ENCODE measurements at regions not wholly inside any gene's neighbourhood (a gene's known extent, or its start where the extent isn't known, plus 50 kb on each side); places are given as distances from the start of the nearest gene placed in this dataset.
"Not testable (repeated sequence)": the region's sequence is repeated elsewhere in the genome, so short reads cannot be mapped to it uniquely, and the experiment has no call there.

DNA sequence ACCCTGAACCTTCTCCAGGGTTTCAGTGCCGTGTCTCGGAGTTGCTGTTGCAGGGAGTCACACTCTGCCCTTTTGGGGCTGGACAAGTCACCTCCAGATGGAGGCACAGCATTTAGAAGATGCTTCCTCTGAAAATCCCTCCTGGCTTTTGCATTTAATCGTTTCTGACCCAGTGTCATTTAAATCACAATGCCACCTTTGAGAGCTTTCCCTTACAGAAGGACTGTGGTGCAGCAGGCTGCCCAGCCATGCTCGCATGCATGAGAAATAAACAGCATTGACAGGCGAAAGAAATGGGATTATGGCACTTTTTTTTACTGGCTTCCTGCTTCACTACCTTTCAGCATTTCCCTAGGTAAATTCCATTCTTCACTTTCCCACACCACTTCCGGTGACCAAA, 113.4 kb upstream of the DYRK2 start:
- DNase-seq (ENCODE audit: low spot score), result no peak

DNA sequence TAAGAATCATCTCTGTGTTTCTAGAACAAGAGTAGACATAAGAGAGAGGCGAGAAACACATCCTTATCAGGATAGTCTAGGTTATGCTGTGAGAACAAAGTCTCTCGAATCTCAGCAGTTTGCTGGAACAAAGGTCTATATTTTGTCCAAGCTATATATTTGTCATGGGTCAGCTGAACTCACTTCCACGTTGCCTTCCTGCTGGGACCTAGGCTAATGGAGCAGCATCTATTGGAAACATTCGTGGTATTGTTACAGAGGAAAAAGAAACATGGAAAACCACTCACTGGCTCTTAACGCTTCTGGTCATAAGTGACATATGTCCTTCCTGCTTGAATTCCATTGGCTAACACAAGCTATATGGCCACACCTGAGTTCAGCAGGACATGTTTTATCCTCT, 112.6 kb upstream of the DYRK2 start:
- DNase-seq (ENCODE audit: low spot score), result no peak

DNA sequence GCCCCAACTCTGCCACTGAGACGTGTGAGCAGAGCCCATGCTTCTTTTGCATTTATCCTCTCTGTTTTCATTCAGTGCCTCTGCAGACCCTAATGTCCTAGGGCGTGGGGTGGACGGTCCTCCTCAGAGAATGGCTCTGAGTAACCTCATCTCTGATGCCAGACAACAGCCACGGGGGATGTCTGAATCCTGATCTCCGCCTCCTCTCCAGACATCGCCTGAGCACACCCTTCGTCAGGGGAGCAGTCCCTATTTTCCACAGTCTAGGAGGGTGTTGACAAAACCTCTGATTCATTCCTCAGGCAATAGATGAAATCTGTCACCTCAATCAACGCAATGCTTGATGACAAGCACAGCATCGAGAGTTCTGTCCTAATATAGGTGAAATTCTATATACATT, 109.2 kb upstream of the DYRK2 start:
- no peak for DNase-seq (ENCODE audit: low spot score)

DNA sequence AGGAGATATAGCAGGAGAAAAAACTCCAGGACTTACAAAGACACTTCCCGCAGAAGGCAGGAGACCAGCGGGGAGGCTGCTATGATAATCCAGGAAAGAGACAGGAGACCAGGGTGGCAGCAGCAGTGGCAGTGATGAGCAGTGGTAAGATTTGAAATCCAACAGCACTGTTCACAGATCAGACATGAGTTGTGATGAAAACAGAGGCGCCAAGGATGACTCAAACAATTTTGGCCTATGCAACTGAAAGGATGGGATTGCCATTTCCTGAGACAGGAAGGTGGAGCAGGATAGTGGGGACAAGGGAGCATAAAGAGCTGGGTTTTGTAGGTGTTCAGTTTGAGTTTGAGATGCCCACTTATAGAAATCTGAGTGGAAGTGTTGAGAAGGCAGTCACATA, 108.6 kb upstream of the DYRK2 start:
- DNase-seq (ENCODE audit: low spot score), result no peak

DNA sequence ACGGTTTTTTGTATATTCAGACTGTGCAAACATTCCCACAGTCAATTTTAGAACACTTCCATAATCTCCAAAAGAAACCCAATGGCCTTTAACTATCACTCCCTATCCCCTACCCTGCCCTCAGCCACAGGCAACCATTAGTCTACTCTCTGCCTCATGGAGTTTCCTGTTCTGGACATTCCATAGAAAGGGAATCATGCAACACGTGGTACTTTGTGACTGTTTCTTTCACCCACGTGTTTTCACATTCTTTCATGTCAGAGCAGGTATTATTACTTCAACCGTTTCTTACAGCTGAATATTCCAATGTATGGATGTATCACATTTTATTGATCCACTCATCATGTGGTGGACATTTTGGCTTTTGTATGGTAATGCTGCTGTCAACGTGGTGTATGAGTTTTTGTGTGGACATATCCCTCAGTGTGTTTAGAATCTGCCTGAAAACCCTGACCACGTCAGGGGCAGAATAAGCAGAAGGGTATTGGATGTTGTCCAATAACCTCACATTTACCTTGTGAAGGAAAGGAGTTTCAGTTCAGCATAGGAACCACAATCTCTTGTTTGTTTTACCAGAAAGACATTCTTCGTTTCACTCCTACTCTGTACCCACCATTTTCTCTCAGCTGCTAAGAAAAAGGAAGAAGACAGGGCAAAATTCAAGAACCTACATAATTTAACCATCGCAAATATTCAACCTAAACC, 107.5 kb upstream of the DYRK2 start:
- DNase-seq (ENCODE audit: low spot score), result no peak

DNA sequence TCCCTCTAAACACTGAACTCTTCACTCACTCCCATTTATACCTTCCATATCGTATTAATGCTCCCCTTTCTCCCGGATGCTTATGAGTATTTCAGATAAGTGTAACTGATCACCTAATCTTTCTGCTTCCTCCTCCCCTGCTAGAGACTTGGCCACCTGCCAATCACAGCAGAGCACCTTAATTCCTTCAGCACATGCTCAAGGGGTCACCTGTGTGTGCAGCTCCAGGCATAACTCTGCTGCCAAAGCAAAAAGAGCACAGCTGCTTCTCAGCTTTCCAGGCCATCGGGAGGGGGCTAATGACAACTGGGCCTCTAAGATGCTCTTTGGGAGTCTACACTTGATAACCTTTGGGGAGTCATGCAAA, 106.9 kb upstream of the DYRK2 start:
- DNase-seq (ENCODE audit: low spot score), result no peak

DNA sequence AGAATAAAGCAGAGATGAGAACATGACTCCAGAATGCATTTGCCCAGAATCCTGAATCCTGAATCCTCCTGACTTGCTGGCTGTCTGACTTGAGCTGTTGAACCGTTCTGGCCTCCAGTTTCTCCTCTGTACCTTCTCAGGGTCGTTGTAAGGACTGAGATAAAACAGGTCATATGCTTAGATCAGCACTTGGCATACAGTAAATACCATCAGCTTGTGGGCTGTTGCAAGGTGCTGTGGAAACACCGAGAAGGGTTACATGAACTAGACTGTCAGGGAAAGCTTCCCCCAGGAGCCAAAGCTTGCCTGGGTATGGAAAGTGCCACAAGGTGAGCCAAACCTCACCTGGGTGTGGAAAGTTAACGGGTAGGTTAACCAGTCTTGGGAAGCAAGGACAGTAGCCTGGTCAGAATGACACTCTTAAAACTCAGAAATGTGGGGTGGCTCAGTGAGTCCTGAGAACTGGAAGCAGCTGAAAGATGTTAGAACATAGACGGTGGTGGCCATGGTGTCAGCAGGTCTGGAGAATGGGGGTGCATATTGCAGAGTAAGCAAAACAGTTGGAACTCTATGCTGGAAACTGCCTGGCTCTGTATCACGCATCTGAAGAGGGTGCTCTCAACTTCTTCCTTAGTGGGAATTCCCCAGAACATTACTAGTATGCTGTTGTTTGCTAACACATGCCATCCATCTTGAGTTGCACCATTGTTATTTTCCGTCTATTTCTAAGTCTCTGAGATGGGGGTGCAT, 105.3 kb upstream of the DYRK2 start:
- DNase-seq (ENCODE audit: low spot score), result no peak

DNA sequence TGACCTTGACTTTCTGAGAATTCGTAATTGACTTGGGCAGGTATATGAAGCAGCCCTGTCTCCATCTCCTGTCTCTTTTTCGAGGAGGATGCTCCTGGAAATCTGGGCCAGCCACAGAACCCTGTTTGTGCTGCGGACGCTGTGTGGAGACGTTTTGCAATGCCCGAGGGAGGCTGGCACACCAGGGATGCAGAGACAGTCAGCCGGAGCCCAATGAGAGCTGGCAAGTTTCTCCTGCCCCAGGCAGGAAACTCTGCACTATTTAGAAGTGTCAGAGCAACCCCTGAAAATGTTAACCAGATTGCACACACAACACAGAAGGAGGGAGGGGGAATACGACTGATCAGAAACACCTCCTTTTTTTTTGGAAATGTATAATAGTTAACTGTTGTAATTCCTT, 103.2 kb upstream of the DYRK2 start:
- no peak for DNase-seq (ENCODE audit: low spot score)

DNA sequence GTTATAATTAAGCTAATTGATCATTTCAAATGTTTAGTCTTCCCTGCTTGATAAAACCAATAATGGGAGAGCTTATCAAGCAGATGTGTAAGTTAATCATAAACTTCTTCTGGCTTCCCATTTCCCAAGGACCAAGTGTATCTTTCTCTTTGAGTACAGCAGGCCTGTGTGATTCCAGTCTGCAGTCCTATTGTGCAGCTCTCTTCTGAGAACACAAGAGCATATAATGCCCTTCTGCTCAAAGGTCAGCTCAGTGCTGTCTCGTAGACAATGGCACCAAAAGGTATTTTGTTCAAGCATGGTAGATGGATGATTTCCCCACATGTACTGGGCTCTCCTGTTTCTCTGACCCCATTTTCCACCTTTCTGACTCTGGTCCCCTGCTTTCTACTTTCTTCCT, 101.8 kb upstream of the DYRK2 start:
- no peak for DNase-seq (ENCODE audit: low spot score)

DNA sequence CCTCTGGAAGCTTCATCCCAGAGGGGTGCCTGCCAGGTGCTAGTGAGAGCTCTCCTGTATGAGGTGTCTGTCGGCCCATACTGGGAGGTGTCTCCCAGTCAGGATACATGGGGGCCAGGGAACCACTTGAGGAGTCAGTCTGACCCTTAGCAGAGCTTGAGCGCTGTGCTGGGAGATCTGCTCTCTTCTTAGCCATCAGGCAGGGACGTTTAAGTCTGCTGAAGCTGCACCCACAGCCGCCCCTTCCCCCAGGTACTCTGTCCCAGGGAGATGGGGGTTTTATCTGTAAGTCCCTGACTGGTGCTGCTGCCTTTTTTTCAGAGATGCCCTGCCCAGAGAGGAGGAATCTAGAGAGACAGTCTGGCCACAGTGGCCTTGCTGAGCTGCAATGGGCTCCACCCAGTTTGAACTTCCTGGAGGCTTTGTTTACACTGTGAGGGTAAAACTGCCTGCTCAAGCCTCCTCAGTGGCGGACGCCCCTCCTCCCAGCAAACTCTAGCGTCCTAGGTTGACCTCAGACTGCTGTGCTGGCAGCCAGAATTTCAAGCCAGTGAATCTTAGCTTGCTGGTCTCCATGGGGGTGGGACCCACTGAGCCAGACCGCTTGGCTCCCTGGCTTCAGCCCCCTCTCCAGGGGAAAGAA, 93.3 kb upstream of the DYRK2 start:
- DNase-seq (ENCODE audit: low spot score), result not testable (repeated sequence)

DNA sequence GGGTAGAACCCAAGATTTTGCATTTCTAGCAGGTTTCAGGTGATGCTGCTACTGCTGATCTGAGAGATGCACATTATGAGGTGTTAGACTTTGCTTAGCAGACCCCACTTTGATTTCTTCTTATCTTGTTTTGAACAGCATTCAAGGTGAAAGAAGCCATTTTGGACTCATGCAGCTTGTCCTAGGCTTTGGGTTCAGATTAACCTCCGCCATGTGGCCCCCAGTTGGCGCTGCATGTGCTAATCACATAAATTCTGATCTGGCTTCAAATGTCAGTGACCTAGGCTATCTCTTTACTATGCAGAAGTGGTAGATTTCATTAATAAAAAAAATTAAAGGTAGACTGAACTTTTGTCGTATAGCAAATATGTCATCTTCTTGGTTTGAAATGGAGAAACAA, 89.8 kb upstream of the DYRK2 start:
- DNase-seq (ENCODE audit: low spot score), result no peak

DNA sequence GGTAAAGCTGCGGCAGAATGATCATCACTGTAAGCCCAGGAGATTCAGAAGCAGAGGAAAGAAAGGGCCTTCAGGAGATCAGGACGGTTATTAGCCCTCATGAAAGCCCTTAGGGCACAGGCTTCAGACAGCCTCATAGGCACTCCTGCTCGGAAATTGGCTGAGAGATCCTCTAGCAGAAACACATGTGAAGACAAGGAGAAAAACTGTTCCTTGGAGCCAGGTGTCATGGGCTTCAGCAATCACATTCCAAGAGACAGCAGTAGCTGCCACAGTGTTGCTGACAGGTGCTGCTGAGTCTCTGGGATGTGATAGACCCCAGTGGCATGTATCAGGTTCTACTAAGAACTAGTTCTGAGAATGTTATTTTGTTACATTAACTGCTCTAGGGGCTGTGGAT, 88.8 kb upstream of the DYRK2 start:
- DNase-seq (ENCODE audit: low spot score), result no peak

DNA sequence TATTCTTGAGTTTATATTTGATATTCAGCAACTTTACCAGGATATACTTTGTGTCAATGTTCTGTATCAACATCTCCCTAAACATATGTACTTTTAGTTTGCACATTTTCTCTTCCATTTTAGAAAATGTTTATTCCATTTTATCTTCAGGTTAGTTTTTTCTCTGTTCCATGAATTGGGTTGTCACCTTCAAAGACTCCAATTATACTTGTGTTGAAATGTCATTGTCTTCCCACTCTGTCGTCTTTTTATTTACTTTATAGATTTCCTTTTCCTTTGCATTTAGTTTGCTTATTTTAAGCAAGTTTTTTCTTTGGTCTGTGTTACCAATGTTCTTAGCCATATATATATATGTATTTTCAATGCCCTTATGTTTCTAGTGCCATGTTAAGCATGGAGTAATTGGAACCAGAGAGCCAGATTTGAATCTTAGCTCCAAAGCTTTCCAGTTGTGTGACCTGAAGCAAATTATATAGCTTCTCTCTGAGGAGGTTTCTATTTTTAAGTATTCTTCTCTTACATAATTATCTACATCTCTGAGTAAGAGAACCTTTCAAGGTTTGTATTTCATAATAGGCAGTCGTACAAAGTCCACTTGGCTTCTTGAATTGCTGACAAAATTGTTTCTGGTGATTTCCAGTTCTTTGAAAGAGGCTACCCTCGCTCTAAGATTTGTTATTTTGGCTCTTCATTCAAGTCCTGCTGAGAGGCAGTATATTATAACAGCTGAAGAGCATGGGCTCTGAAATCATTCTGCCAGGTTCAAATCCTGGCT, 85.8 kb upstream of the DYRK2 start:
- DNase-seq (ENCODE audit: low spot score), result no peak

DNA sequence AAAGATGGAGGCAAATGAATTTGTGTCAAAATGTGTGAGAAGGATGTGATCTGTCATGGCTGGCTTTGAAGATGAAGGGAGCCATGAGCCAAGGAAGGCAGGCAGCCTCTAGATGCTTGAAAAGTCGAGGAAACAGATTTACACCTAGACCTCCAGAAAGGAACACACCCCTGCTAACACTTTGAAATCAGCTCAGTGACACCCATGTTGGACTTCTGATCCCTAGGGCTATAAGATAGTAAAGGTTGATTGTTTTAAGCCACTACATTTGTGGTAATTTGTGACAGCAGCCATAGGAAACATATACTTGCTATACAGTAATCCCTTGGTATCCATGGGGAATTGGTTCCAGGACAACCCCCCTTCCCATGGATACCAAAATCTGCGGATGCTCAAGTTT, 80.5 kb upstream of the DYRK2 start:
- DNase-seq (ENCODE audit: low spot score), result no peak

DNA sequence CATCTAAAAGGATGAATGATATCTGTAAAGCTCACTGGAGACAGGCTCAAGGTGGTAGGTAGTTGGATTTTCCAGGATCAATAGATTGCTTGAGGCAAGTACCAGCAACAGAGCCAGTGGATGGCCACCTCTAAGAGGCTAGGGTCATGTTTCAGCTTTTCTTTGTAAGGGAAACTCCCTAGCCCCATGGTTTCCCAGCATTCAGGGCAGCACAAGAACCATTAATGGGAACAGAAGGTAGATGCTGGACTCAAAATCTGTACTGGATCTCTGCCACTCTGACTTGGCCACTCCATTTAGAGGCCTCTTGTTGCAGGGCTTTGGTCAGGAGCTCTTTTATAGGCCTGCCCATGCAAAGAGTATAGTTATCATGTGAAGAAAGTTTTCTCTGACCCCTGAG, 76.1 kb upstream of the DYRK2 start:
- DNase-seq (ENCODE audit: low spot score), result no peak

DNA sequence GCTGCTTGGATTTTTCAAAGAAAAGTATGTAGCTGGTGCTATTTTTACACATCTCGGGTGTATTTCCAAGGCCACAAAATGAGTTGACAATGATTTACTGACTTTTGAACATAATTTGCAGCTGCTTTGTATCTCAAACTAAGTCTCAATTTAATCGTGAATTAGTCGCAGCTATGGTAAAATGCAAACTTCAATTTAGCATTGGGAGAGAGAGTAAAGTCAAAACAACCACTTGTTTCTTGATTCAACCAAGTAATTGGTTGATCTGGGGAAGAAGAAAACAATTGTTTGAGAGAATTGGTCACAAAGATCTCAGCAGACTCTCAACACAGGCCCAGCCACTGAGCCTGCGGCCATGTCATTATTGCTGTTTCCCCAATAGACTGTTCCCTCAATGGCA, 75.0 kb upstream of the DYRK2 start:
- DNase-seq (ENCODE audit: low spot score), result no peak

DNA sequence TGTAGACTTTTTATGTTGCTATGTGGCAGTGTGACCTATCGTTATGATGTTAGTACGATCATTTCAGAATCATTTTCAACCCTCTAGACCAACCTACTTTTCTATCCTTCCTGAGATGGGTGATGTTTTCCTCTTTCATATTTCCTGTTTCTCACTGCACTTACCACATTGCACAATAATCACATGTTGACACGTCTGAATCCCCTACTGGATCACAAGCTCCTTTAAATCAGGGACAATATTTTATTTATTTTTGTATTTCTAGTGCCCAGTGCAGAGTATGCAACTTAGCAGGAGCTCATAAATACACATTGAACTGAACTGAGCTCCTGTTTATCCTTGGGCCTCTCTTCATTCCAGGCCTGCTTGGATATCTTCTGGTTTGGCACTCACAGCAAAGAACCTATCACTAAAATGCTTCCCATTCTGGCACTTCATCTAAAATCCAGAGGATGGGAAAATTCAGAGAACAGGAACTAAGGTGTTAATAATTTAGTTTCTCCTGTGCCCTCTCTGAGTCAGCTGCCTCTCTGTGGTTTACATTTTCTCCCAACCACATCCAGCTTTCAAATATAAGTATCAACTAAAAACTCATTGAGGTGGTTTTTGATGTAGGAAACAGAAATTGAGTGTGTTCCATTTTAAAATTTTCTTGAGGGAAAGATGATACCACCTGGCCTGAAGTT, 69.4 kb upstream of the DYRK2 start:
- no peak for DNase-seq (ENCODE audit: low spot score)

DNA sequence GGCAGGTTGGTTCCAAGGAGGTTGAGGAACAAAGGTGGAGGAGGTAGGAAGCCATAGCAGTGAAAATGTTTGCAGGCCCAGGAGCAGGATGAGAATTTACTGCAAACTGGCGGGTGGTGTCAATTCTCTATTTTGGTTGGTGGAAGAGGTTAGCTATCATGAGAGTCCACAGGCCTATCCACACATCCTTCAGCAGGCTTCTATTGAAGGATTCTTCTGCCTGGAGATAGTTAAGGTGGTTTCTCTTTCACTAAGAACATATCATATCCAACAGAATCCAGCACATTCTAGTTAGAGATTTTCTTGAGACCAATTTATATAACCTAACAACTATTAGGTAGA, 68.9 kb upstream of the DYRK2 start:
- DNase-seq (ENCODE audit: low spot score), result no peak

DNA sequence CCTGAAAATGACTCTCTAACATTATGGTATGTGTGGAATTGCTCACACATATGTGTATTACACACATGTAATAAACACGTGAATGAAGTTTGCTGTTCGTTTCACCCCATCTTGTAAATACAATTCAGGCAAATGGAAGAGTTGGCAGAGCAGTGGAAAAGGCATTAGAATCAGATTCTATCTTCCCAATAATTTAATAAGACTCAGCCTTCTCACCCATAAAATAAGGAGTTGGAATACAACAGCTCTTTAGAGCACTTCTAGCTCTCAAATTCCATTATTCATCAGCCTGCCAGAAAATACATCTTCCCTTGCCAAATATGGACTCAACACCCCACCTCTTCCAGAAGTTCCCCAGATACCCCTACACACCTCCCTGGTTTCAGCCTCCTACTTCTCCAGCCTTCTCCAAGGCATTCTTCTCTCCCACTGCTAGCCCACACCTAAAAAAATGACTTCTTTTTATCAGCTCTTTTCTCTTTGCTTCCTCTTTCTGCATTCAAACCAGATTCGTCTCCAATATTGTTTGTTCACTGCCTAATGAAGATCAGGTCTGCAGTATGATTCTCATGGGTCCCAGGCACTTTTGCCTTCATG, 66.2 kb upstream of the DYRK2 start:
- DNase-seq (ENCODE audit: low spot score), result no peak

DNA sequence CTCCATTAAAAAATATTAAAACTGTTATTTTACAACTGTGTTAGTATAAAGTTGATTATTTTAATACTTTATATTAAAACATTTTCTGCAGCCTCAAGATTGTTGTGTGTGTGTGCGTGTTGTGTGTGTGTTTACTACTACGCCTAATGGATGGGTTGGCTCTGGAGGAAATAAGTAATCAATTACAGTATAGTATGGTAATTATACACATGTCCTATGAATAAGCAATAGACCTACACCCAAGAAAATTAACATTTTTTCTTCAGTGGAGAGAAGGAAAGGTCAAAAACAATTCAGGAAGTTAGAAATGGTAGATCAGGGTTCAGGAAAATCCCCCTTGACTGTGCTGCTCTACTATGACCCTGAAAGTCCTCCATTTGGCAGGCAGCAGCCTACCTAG, 65.7 kb upstream of the DYRK2 start:
- no peak for DNase-seq (ENCODE audit: low spot score)

DNA sequence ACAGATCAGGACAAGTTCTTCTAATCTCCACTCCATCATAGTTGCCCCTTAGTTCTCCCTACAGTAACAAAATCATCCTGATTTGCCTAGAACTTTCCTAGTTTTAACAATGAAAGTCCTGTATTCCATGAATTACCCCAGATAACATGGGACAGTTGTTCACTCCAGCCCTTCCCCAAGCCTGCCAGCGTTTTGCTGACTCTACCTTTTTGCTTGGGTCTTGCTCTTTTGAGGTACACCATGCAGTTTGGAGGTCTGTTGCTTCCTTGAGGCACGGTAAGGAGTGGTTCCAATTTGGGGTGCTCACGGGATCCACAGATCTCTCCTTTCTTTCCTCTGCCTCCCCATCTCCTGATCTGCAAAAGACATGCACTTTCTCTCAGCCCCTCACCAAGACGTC, 61.6 kb upstream of the DYRK2 start:
- DNase-seq (ENCODE audit: low spot score), result no peak

DNA sequence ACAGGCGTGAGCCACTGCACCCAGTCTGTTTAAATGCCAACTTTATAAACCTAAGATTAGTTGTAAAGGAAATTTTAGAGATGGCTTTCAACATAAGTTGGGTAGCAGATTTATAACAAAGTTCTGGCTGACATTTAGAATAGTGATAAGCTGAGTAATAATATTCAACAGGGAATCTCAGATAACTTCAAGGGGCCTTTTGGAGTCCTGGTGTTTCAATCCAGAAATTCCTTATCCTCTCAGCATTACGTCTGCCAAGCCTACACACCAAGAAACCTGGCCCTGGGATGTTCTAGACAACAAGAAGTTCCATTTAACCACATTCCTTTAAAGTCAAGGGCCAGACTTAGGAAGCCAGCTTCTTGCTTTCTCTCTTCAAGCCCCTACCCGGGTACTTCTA, 59.5 kb upstream of the DYRK2 start:
- DNase-seq (ENCODE audit: low spot score), result no peak
